H9 (cell line): ENCODE measurements at regions not wholly inside any gene's neighbourhood (a gene's known extent, or its start where the extent isn't known, plus 50 kb on each side); places are given as distances from the start of the nearest gene placed in this dataset.

Experiments used
- DNase-seq: peaks from one replicate; pipeline ENCODE4 v3.0.0-alpha.2; 2017
- H2AFZ ChIP-seq: one replicate; pipeline ENCODE4 v1.6.1; 2013; ENCODE audit warnings: mild to moderate bottlenecking, low read length, control low read depth, moderate library complexity
- H2AK5ac ChIP-seq: 2 replicates; pipeline ENCODE4 v1.6.1; 2013; ENCODE audit warnings: low read length, control low read depth, mixed read lengths; ENCODE audit not compliant: insufficient read length
- H2BK120ac ChIP-seq: one replicate; pipeline ENCODE4 v1.6.1; 2013; ENCODE audit warnings: low read depth, mild to moderate bottlenecking, low read length, control low read depth, inconsistent platforms; ENCODE audit not compliant: poor library complexity, severe bottlenecking
- H2BK12ac ChIP-seq: 2 replicates; pipeline ENCODE4 v1.6.1; 2013; ENCODE audit warnings: low read length, control low read depth, mixed read lengths, low read depth; ENCODE audit not compliant: insufficient read length
- H2BK15ac ChIP-seq: 2 replicates; pipeline ENCODE4 v1.6.1; 2013; ENCODE audit warnings: low read depth, low read length, control low read depth
- H2BK20ac ChIP-seq: one replicate; pipeline ENCODE4 v1.6.1; 2013; ENCODE audit warnings: low read depth, mild to moderate bottlenecking, low read length, control low read depth, inconsistent platforms; ENCODE audit not compliant: poor library complexity, severe bottlenecking
- H2BK5ac ChIP-seq: 2 replicates; pipeline ENCODE4 v1.6.1; 2013; ENCODE audit warnings: low read length, control low read depth, mixed read lengths; ENCODE audit not compliant: insufficient read length
- H3K14ac ChIP-seq: 2 replicates; pipeline ENCODE4 v1.6.1; 2013; ENCODE audit warnings: low read length, control low read depth; ENCODE audit not compliant: insufficient read depth
- H3K18ac ChIP-seq: 2 replicates; pipeline ENCODE4 v1.6.1; 2013; ENCODE audit warnings: low read depth, mild to moderate bottlenecking, mixed read lengths, low read length, control low read depth; ENCODE audit not compliant: insufficient read length
- H3K23ac ChIP-seq: 2 replicates; pipeline ENCODE4 v1.6.1; 2013; ENCODE audit warnings: low read length, control low read depth, mixed read lengths, low read depth; ENCODE audit not compliant: insufficient read length
- H3K23me2 ChIP-seq: 2 replicates; pipeline ENCODE4 v1.6.1; 2013; ENCODE audit warnings: low read depth, mild to moderate bottlenecking, mixed read lengths, low read length, control low read depth; ENCODE audit not compliant: insufficient read length, poor library complexity, severe bottlenecking
- H3K27ac ChIP-seq: 2 replicates; pipeline ENCODE4 v1.5.1; 2013; ENCODE audit warnings: low read length, control low read depth, mixed read lengths, low read depth; ENCODE audit not compliant: insufficient read length
- H3K27me3 ChIP-seq: 2 replicates; pipeline ENCODE4 v1.6.1; 2013; ENCODE audit warnings: low read length, control low read depth, inconsistent platforms; ENCODE audit not compliant: insufficient read depth
- H3K4ac ChIP-seq: 2 replicates; pipeline ENCODE4 v1.6.1; 2013; ENCODE audit warnings: low read depth, mild to moderate bottlenecking, control low read depth, inconsistent platforms, low read length, moderate library complexity
- H3K4me1 ChIP-seq: 2 replicates; pipeline ENCODE4 v1.6.1; 2013; ENCODE audit warnings: low read length, control low read depth, inconsistent platforms; ENCODE audit not compliant: insufficient read depth
- H3K4me2 ChIP-seq: 2 replicates; pipeline ENCODE4 v1.6.1; 2013; ENCODE audit warnings: low read length, control low read depth, mixed read lengths; ENCODE audit not compliant: insufficient read length, insufficient read depth
- H3K56ac ChIP-seq: 2 replicates; pipeline ENCODE4 v1.6.1; 2013; ENCODE audit warnings: low read depth, mild to moderate bottlenecking, mixed read lengths, low read length, control low read depth; ENCODE audit not compliant: insufficient read length
- H3K79me1 ChIP-seq: 2 replicates; pipeline ENCODE4 v1.6.1; 2013; ENCODE audit warnings: low read depth, mild to moderate bottlenecking, moderate library complexity, low read length, control low read depth, inconsistent platforms; ENCODE audit not compliant: insufficient read depth, poor library complexity, severe bottlenecking
- H3K79me2 ChIP-seq: 2 replicates; pipeline ENCODE4 v1.6.1; 2013; ENCODE audit warnings: low read length, control low read depth, inconsistent platforms; ENCODE audit not compliant: insufficient read depth
- H3K9ac ChIP-seq: 2 replicates; pipeline ENCODE4 v1.6.1; 2013; ENCODE audit warnings: low read length, control low read depth, mixed read lengths; ENCODE audit not compliant: insufficient read length; ENCODE audit errors: extremely low read depth
- H3K9me3 ChIP-seq: one replicate; pipeline ENCODE4 v1.6.1; 2013; ENCODE audit warnings: low read depth, low read length, inconsistent platforms; ENCODE audit not compliant: control insufficient read depth
- H3T11ph ChIP-seq: one replicate; pipeline ENCODE4 v1.6.1; 2013; ENCODE audit warnings: mild to moderate bottlenecking, low read length, control low read depth, inconsistent platforms
- H4K20me1 ChIP-seq: one replicate; pipeline ENCODE4 v1.6.1; 2013; ENCODE audit not compliant: control insufficient read depth, insufficient read length, insufficient read depth
- H4K5ac ChIP-seq: 2 replicates; pipeline ENCODE4 v1.6.1; 2013; ENCODE audit warnings: low read depth, mild to moderate bottlenecking, mixed read lengths, low read length, control low read depth; ENCODE audit not compliant: insufficient read length
- H4K8ac ChIP-seq: replicated peaks from 2 replicates; pipeline ENCODE4 v1.6.1; 2013; ENCODE audit warnings: low read length, control low read depth, mixed read lengths, low read depth; ENCODE audit not compliant: insufficient read length
- H4K91ac ChIP-seq: 2 replicates; pipeline ENCODE4 v1.6.1; 2013; ENCODE audit warnings: low read depth, mild to moderate bottlenecking, moderate library complexity, mixed read lengths, low read length, control low read depth; ENCODE audit not compliant: insufficient read length
- H3K27ac Mint-ChIP-seq, 3 experiments: 2 replicates in 2 of 3; 3 replicates in 1 of 3; pipeline ENCODE4 v1.8.0; 2020 to 2021; ENCODE audit warnings: mixed read lengths in 3 of 3, mild to moderate bottlenecking in 1 of 3, moderate library complexity in 1 of 3
- H3K27me3 Mint-ChIP-seq: 2 replicates; pipeline ENCODE4 v1.8.0; 2021; ENCODE audit warnings: low read depth, mild to moderate bottlenecking, moderate library complexity, mixed read lengths
- H3K36me3 Mint-ChIP-seq, 3 experiments: 2 replicates in 2 of 3; 3 replicates in 1 of 3; pipeline ENCODE4 v1.8.0; 2020 to 2021; ENCODE audit warnings: low read depth in 3 of 3, mixed read lengths in 3 of 3; ENCODE audit not compliant: insufficient read depth in 1 of 3
- H3K4me1 Mint-ChIP-seq, 2 experiments: 2 replicates each; pipeline ENCODE4 v1.8.0; 2020; ENCODE audit warnings: mixed read lengths in 2 of 2
- H3K4me3 Mint-ChIP-seq, 2 experiments: 2 replicates in 1 of 2; 3 replicates in 1 of 2; pipeline ENCODE4 v1.8.0; 2020 to 2021; ENCODE audit warnings: mild to moderate bottlenecking in 2 of 2, mixed read lengths in 2 of 2, moderate library complexity in 1 of 2
- H3K9me3 Mint-ChIP-seq, 2 experiments: 2 replicates in 1 of 2; 3 replicates in 1 of 2; pipeline ENCODE4 v1.8.0; 2020; ENCODE audit warnings: mild to moderate bottlenecking in 2 of 2, mixed read lengths in 2 of 2, moderate library complexity in 1 of 2
- WGBS: extraction: QIAGEN DNeasy Blood & Tissue Kit; methylation state at CpG from one replicate; pipeline ENCODE4 v1.1.7; 2013; ENCODE audit warnings: missing lambda C conversion rate, low lambda C conversion rate, mixed read lengths; ENCODE audit not compliant: insufficient read length; ENCODE audit errors: extremely low coverage; 5-methylcytosine and 5-hydroxymethylcytosine counted together
- TF ChIP-seq, protein P1 (sequence below): fragments of 200-600 bp; sonication (generic); conservative IDR thresholded peaks from 3 replicates; pipeline ENCODE4 v1.8.0; 2021; ENCODE audit warnings: antibody characterized with exemption, mild to moderate bottlenecking

DNA sequence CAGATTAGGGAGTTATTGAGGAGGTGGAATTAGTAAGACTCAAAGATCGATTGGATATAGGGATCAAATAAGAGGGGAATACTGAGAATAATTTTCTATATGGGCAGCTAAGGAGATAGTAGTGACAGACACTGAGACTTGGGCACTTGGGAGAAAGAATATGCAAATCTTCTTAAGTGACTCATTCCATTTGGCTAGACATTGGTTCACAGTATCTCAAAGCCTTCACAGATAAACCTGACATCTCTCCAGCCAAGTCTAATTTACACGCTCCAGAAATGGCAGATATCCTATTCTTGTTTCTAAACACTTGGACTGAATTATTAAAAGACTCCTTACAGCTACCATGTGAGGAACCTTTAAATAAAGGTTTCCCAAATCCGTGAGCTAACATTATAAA, 104.6 kb upstream of the ADAMTS9 start:
- peaks cover 2% of the 10 kb centered on the region; the same call in 1 of the 2 replicates for H3K4me1 ChIP-seq
- H3K79me2 ChIP-seq: no peaks in the 10 kb centered on the region
- no peaks in the 10 kb centered on the region for H3K27me3 Mint-ChIP-seq
- no peak overlapping the region for H3K18ac ChIP-seq
- no CpG with 5 or more reads among the region's 3 CpGs for WGBS
- H3K9me3 ChIP-seq: no peaks in the 10 kb centered on the region
- H4K91ac ChIP-seq: no peak overlapping the region
- no peak overlapping the region for H2BK120ac ChIP-seq
- TF ChIP-seq, protein P1, sequence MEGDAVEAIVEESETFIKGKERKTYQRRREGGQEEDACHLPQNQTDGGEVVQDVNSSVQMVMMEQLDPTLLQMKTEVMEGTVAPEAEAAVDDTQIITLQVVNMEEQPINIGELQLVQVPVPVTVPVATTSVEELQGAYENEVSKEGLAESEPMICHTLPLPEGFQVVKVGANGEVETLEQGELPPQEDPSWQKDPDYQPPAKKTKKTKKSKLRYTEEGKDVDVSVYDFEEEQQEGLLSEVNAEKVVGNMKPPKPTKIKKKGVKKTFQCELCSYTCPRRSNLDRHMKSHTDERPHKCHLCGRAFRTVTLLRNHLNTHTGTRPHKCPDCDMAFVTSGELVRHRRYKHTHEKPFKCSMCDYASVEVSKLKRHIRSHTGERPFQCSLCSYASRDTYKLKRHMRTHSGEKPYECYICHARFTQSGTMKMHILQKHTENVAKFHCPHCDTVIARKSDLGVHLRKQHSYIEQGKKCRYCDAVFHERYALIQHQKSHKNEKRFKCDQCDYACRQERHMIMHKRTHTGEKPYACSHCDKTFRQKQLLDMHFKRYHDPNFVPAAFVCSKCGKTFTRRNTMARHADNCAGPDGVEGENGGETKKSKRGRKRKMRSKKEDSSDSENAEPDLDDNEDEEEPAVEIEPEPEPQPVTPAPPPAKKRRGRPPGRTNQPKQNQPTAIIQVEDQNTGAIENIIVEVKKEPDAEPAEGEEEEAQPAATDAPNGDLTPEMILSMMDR: no peak
- no peak overlapping the region for H3T11ph ChIP-seq
- H3K23me2 ChIP-seq: no peaks in the 10 kb centered on the region
- H3K9ac ChIP-seq: no peak overlapping the region
- H2BK5ac ChIP-seq: no peak overlapping the region
- H2AK5ac ChIP-seq: no peak overlapping the region
- H4K20me1 ChIP-seq: no peaks in the 10 kb centered on the region
- H3K27ac ChIP-seq: no peak overlapping the region
- no peak overlapping the region for H2BK12ac ChIP-seq
- no peaks in the 10 kb centered on the region for H3K9me3 Mint-ChIP-seq
- H2BK15ac ChIP-seq: no peak overlapping the region
- H4K5ac ChIP-seq: no peak overlapping the region
- no peaks in the 10 kb centered on the region for H3K27me3 ChIP-seq
- no peak for DNase-seq
- no peak overlapping the region for H3K4me2 ChIP-seq
- no peak overlapping the region for H3K56ac ChIP-seq
- no peaks in the 10 kb centered on the region for H3K36me3 Mint-ChIP-seq
- H2BK20ac ChIP-seq: no peak overlapping the region
- peak overlapping the region in 1 of 3 experiments; percentile 54; a peak in 1 of 7 replicates for H3K27ac Mint-ChIP-seq
- peaks cover 18 to 22% of the 10 kb centered on the region in 2 experiments for H3K4me1 Mint-ChIP-seq
- H3K4ac ChIP-seq: no peak overlapping the region
- H2AFZ ChIP-seq: no peak overlapping the region
- H3K79me1 ChIP-seq: no peaks in the 10 kb centered on the region
- H3K4me3 Mint-ChIP-seq: no peak overlapping the region
- H3K23ac ChIP-seq: no peak overlapping the region
- no peak overlapping the region for H4K8ac ChIP-seq
- no peak overlapping the region for H3K14ac ChIP-seq
